Endothelial cell of umbilical vein (primary cell): ENCODE measurements at regions not wholly inside any gene's neighbourhood (a gene's known extent, or its start where the extent isn't known, plus 50 kb on each side); places are given as distances from the start of the nearest gene placed in this dataset.

ENCODE experiments used
- BruUV-seq: library from RNA; stranded (reverse); fragments of 400-500 nt; replicated peaks from 2 replicates; lab custom pipeline; 2021; lab: Mats Ljungman, UMichigan
- CTCF ChIA-PET: fragments of 300-600, 350-600 bp; sonication (Branson Sonifier 250); formaldehyde crosslinking; loops from one replicate; lab custom pipeline; 2021; ENCODE audit warnings: antibody characterized with exemption, inconsistent platforms; lab: Charles Lee
- POLR2A ChIA-PET: fragments of 300-600, 350-600 bp; sonication (Branson Sonifier 250); formaldehyde crosslinking; loops from one replicate; lab custom pipeline; 2021; ENCODE audit warnings: antibody characterized with exemption, inconsistent platforms; lab: Charles Lee
- DNase-seq: peaks from one replicate; pipeline ENCODE4 v3.0.0-alpha.2; 2011; ENCODE audit warnings: low read depth, low spot score
- FAIRE-seq: peaks from 2 replicates; lab custom pipeline; 2011; peaks lifted over from hg19 to GRCh38; lab: Jason Lieb, UNC
- H2AFZ ChIP-seq: 2 replicates; pipeline ENCODE4 v1.6.0; 2012; ENCODE audit warnings: low read depth, low read length, control low read depth, inconsistent platforms
- H3K27ac ChIP-seq: 2 replicates; pipeline ENCODE4 v1.5.1; 2011; ENCODE audit warnings: low read depth, mild to moderate bottlenecking, control low read depth, low read length, moderate library complexity; ENCODE audit not compliant: insufficient read depth
- H3K27me3 ChIP-seq, 2 experiments: 2 replicates each; pipeline versions ENCODE4 v1.6.0 to v1.6.1; 2011; ENCODE audit warnings: low read length in 2 of 2, mixed read lengths in 1 of 2; ENCODE audit not compliant: control insufficient read depth in 2 of 2, insufficient read depth in 2 of 2
- H3K36me3 ChIP-seq, 2 experiments: 2 replicates in 1 of 2; 3 replicates in 1 of 2; pipeline ENCODE4 v1.5.1; 2011; ENCODE audit warnings: low read length in 2 of 2, mild to moderate bottlenecking in 1 of 2, moderate library complexity in 1 of 2; ENCODE audit not compliant: control insufficient read depth in 2 of 2, insufficient read depth in 2 of 2; ENCODE audit errors: extremely low read depth in 1 of 2
- H3K4me1 ChIP-seq: 3 replicates; pipeline ENCODE4 v1.5.1; 2011; ENCODE audit warnings: mild to moderate bottlenecking, low read length; ENCODE audit not compliant: control insufficient read depth, insufficient read depth; ENCODE audit errors: extremely low read depth
- H3K4me2 ChIP-seq: 2 replicates; pipeline ENCODE4 v1.6.1; 2011; ENCODE audit warnings: low read length, control low read depth, mixed read lengths; ENCODE audit not compliant: insufficient read depth
- H3K4me3 ChIP-seq, 3 experiments: fragments of 200-600 bp in 1 of 3; sonication (generic), shearing (Covaris generic) in 1 of 3; replicated peaks in 1 of 3; 2 replicates each; pipeline ENCODE4 v1.5.1; 2011 to 2016; ENCODE audit warnings: control low read depth in 3 of 3, low read length in 3 of 3, mild to moderate bottlenecking in 2 of 3, inconsistent platforms in 1 of 3, low read depth in 1 of 3, moderate library complexity in 1 of 3; ENCODE audit not compliant: insufficient read depth in 1 of 3
- H3K79me2 ChIP-seq: 2 replicates; pipeline ENCODE4 v1.6.0; 2012; ENCODE audit warnings: low read length, inconsistent platforms; ENCODE audit not compliant: control insufficient read depth, insufficient read depth
- H3K9ac ChIP-seq: replicated peaks from 2 replicates; pipeline ENCODE3; 2011; ENCODE audit warnings: low read length, control low read depth; ENCODE audit not compliant: insufficient read depth; ENCODE audit errors: extremely low read depth
- H3K9me1 ChIP-seq: replicated peaks from 3 replicates; pipeline ENCODE4 v1.6.0; 2011; ENCODE audit warnings: mild to moderate bottlenecking, low read length; ENCODE audit not compliant: control insufficient read depth, insufficient read depth; ENCODE audit errors: extremely low read depth
- H3K9me3 ChIP-seq: replicated peaks from 2 replicates; pipeline ENCODE4 v1.5.1; 2012; ENCODE audit warnings: low read length, inconsistent platforms; ENCODE audit not compliant: control insufficient read depth, insufficient read depth
- H4K20me1 ChIP-seq: replicated peaks from 2 replicates; pipeline ENCODE3; 2011; ENCODE audit warnings: mild to moderate bottlenecking, low read length; ENCODE audit not compliant: control insufficient read depth, insufficient read depth; ENCODE audit errors: extremely low read depth
- CTCF ChIP-seq, 2 donors: IDR thresholded peaks; 1 replicate in 1 of 2; 2 replicates in 1 of 2; pipeline ENCODE4 v1.5.1; 2011; ENCODE audit warnings: low read length in 2 of 2, mild to moderate bottlenecking in 2 of 2, moderate library complexity in 2 of 2, control low read depth in 1 of 2, inconsistent platforms in 1 of 2, low read depth in 1 of 2; ENCODE audit not compliant: insufficient read depth in 1 of 2; ENCODE audit errors: extremely low read depth in 1 of 2
- EZH2 ChIP-seq: IDR thresholded peaks from 2 replicates; pipeline ENCODE4 v1.6.1; 2012; ENCODE audit warnings: borderline replicate concordance, low read depth, mild to moderate bottlenecking, moderate library complexity, low read length, inconsistent platforms; ENCODE audit not compliant: severe bottlenecking
- FOS ChIP-seq: IDR thresholded peaks from 2 replicates; pipeline ENCODE4 v1.6.1; 2011; ENCODE audit warnings: mild to moderate bottlenecking, low read length, moderate library complexity, borderline replicate concordance; ENCODE audit not compliant: insufficient read depth
- GATA2 ChIP-seq: IDR thresholded peaks from 2 replicates; pipeline ENCODE4 v1.7.0; 2011; ENCODE audit warnings: low read depth, mild to moderate bottlenecking, moderate library complexity, mixed read lengths, low read length; ENCODE audit not compliant: insufficient read length, insufficient read depth
- JUN ChIP-seq: IDR thresholded peaks from 2 replicates; pipeline ENCODE4 v1.6.1; 2011; ENCODE audit warnings: borderline replicate concordance, low read depth; ENCODE audit not compliant: insufficient read length, insufficient read depth
- MAX ChIP-seq: IDR thresholded peaks from 2 replicates; pipeline ENCODE4 v1.6.1; 2011; ENCODE audit not compliant: insufficient read depth, insufficient read length
- MYC ChIP-seq: IDR thresholded peaks from one replicate; pipeline ENCODE4 v1.6.1; 2011; ENCODE audit warnings: mild to moderate bottlenecking, low read depth, low read length
- POLR2A ChIP-seq: IDR thresholded peaks from 2 replicates; pipeline ENCODE4 v1.6.1; 2012; ENCODE audit warnings: low read depth, mild to moderate bottlenecking, control low read depth, low read length
- POLR2AphosphoS5 ChIP-seq: IDR thresholded peaks from 2 replicates; pipeline ENCODE4 v1.6.1; 2012; ENCODE audit warnings: low read depth, mild to moderate bottlenecking, control low read depth, low read length, moderate library complexity; ENCODE audit not compliant: insufficient read depth
- dilution Hi-C: fragments of 300-500 bp; cut with MboI; formaldehyde crosslinking; loops from one replicate; pipeline ENCODE4 v1.15.0; 2019; ENCODE audit warnings: low sequenced_read_pairs; ENCODE audit not compliant: extremely low pct_ligation_motif_present
- intact Hi-C: fragments of 100-400 bp; cut with micrococcal nuclease; formaldehyde crosslinking; loops from one replicate; pipeline ENCODE4 v1.10.0; 2022

- dilution Hi-C loops: no loop called here
- Histone ChIP-seq H3K36me3 (no peaks in the 10 kb centered on the region), H3K4me1 (no peaks in the 10 kb centered on the region), H3K27ac (no peak overlapping the region), H3K9me3 (no peaks in the 10 kb centered on the region), H4K20me1 (no peaks in the 10 kb centered on the region), H2AFZ (no peak overlapping the region), H3K9ac (no peak overlapping the region), H3K27me3 (no peaks in the 10 kb centered on the region), H3K9me1 (no peaks in the 10 kb centered on the region), H3K4me2 (no peak overlapping the region), H3K4me3 (no peak overlapping the region), H3K79me2 (no peaks in the 10 kb centered on the region)
- TF ChIP-seq POLR2AphosphoS5 (no peak), EZH2 (no peak), MYC (no peak), POLR2A (no peak), CTCF (IDR thresholded peaks at IDR 0.05; ENCODE audit: extremely low read depth in 1 of 2, insufficient read depth in 1 of 2, low read depth in 1 of 2, low read length in 2 of 2) (no peak), GATA2 (no peak), FOS (no peak), JUN (no peak), MAX (no peak)
- POLR2A ChIA-PET: no interaction called here
- CTCF ChIA-PET: interaction anchor here (0.6 to 0.9 kb wide), 2 partner anchors 19 to 21 kb away, joined by 3 read pairs; no protein-coding TSS in a partner anchor
- no TSS peak for BruUV-seq
- DNase-seq: no peak
- intact Hi-C loops: no loop called here
- FAIRE-seq: no peak
Measured at GRCh38 chr2:15681089-15681885, 89.6 kb downstream of the DDX1 start.
